KOPT-K1 (cell line): ENCODE measurements at regions not wholly inside any gene's neighbourhood (a gene's known extent, or its start where the extent isn't known, plus 50 kb on each side); places are given as distances from the start of the nearest gene placed in this dataset.

ENCODE experiments used
- H3K27ac ChIP-seq: fragments of 200-600 bp; sonication (generic); 2 replicates; pipeline ENCODE4 v1.5.1; 2016; ENCODE audit warnings: antibody characterized with exemption, mild to moderate bottlenecking, low read depth, low read length; ENCODE audit not compliant: poor library complexity, severe bottlenecking
- H3K36me3 ChIP-seq: fragments of 200-600 bp; sonication (generic); 2 replicates; pipeline ENCODE4 v1.5.1; 2017; ENCODE audit warnings: antibody characterized with exemption, mild to moderate bottlenecking, low read length, moderate library complexity; ENCODE audit not compliant: insufficient read depth
- H3K9me3 ChIP-seq: fragments of 200-600 bp; sonication (generic); 2 replicates; pipeline ENCODE4 v1.5.1; 2017; ENCODE audit warnings: antibody characterized with exemption, low read length, mild to moderate bottlenecking; ENCODE audit not compliant: insufficient read depth, poor library complexity, severe bottlenecking

- no peak overlapping the region for H3K27ac ChIP-seq
- no peaks in the 10 kb centered on the region for H3K9me3 ChIP-seq
- no peaks in the 10 kb centered on the region for H3K36me3 ChIP-seq
Measured at GRCh38 chr7:17682586-17682985, 257.7 kb downstream of the SNX13 start.

GRCh38 chr7:17685141-17685540 lies 255.2 kb downstream of the SNX13 start:
- Histone ChIP-seq H3K36me3 (no peaks in the 10 kb centered on the region), H3K27ac (no peak overlapping the region), H3K9me3 (no peaks in the 10 kb centered on the region)

- Histone ChIP-seq H3K36me3 (no peaks in the 10 kb centered on the region), H3K27ac (no peak overlapping the region)
Measured at GRCh38 chr7:17687361-17687760, 252.9 kb downstream of the SNX13 start.

GRCh38 chr7:17689361-17689902 lies 250.9 kb downstream of the SNX13 start:
- Histone ChIP-seq H3K36me3 (no peaks in the 10 kb centered on the region), H3K9me3 (no peaks in the 10 kb centered on the region), H3K27ac (no peak overlapping the region)

More at GRCh38 chr7:17687361-17687760, 252.9 kb downstream of the SNX13 start:
- H3K9me3 ChIP-seq, result no peaks in the 10 kb centered on the region

GRCh38 chr7:17690030-17690429 lies 250.3 kb downstream of the SNX13 start:
- Histone ChIP-seq H3K27ac (no peak overlapping the region), H3K9me3 (no peaks in the 10 kb centered on the region), H3K36me3 (no peaks in the 10 kb centered on the region)

- Histone ChIP-seq H3K9me3 (peaks cover 26% of the 10 kb centered on the region), H3K27ac (no peak overlapping the region), H3K36me3 (no peaks in the 10 kb centered on the region)
Measured at GRCh38 chr7:17696422-17696821, 243.9 kb downstream of the SNX13 start.

GRCh38 chr7:17697128-17697881 lies 243.0 kb downstream of the SNX13 start:
- Histone ChIP-seq H3K36me3 (no peaks in the 10 kb centered on the region), H3K27ac (no peak overlapping the region), H3K9me3 (peaks cover 26% of the 10 kb centered on the region)

GRCh38 chr7:17699696-17700095 lies 240.6 kb downstream of the SNX13 start:
- no peaks in the 10 kb centered on the region for H3K36me3 ChIP-seq
- H3K27ac ChIP-seq, result no peak overlapping the region
- H3K9me3 ChIP-seq, result peaks cover 26% of the 10 kb centered on the region

- Histone ChIP-seq H3K36me3 (no peaks in the 10 kb centered on the region), H3K27ac (no peak overlapping the region), H3K9me3 (peaks cover 26% of the 10 kb centered on the region)
Measured at GRCh38 chr7:17700138-17700537, 240.2 kb downstream of the SNX13 start.

GRCh38 chr7:17706275-17706674 lies 234.0 kb downstream of the SNX13 start:
- Histone ChIP-seq H3K27ac (no peak overlapping the region), H3K9me3 (no peaks in the 10 kb centered on the region), H3K36me3 (no peaks in the 10 kb centered on the region)

- H3K9me3 ChIP-seq, result no peaks in the 10 kb centered on the region
- H3K36me3 ChIP-seq, result no peaks in the 10 kb centered on the region
- H3K27ac ChIP-seq, result no peak overlapping the region
Measured at GRCh38 chr7:17706734-17707133, 233.6 kb downstream of the SNX13 start.

GRCh38 chr7:17709127-17709526 lies 231.2 kb downstream of the SNX13 start:
- Histone ChIP-seq H3K36me3 (no peaks in the 10 kb centered on the region), H3K9me3 (no peaks in the 10 kb centered on the region), H3K27ac (no peak overlapping the region)

GRCh38 chr7:17709599-17709998 lies 230.7 kb downstream of the SNX13 start:
- no peak overlapping the region for H3K27ac ChIP-seq
- H3K36me3 ChIP-seq, result no peaks in the 10 kb centered on the region
- no peaks in the 10 kb centered on the region for H3K9me3 ChIP-seq

- no peak overlapping the region for H3K27ac ChIP-seq
Measured at GRCh38 chr7:17710312-17710711, 230.0 kb downstream of the SNX13 start.

GRCh38 chr7:17713584-17713983 lies 226.7 kb downstream of the SNX13 start:
- Histone ChIP-seq H3K36me3 (no peaks in the 10 kb centered on the region), H3K27ac (no peak overlapping the region), H3K9me3 (no peaks in the 10 kb centered on the region)

More at GRCh38 chr7:17710312-17710711, 230.0 kb downstream of the SNX13 start:
- Histone ChIP-seq H3K36me3 (no peaks in the 10 kb centered on the region), H3K9me3 (no peaks in the 10 kb centered on the region)

GRCh38 chr7:17716816-17717215 lies 223.5 kb downstream of the SNX13 start:
- Histone ChIP-seq H3K9me3 (no peaks in the 10 kb centered on the region), H3K36me3 (no peaks in the 10 kb centered on the region), H3K27ac (no peak overlapping the region)
